OCI-LY3 (cell line): ENCODE measurements at regions not wholly inside any gene's neighbourhood (a gene's known extent, or its start where the extent isn't known, plus 50 kb on each side); places are given as distances from the start of the nearest gene placed in this dataset.

ENCODE experiments used
- H2AFZ ChIP-seq: fragments of 200-600, 300-600 bp; shearing (Covaris generic); 2 replicates; pipeline ENCODE4 v1.6.0; 2014; ENCODE audit warnings: antibody characterized with exemption, low read depth, low read length
- H3K27ac ChIP-seq: fragments of 200-600, 300-600 bp; sonication (generic); 2 replicates; pipeline ENCODE4 v1.5.1; 2014; ENCODE audit warnings: mild to moderate bottlenecking, low read length, moderate library complexity, mixed read lengths
- H3K27me3 ChIP-seq: fragments of 200-600, 300-600 bp; sonication (generic); 2 replicates; pipeline ENCODE4 v1.6.1; 2014; ENCODE audit warnings: low read depth, low read length, mixed read lengths
- H3K36me3 ChIP-seq: fragments of 200-600, 300-600 bp; sonication (generic); replicated peaks from 2 replicates; pipeline ENCODE3; 2014; ENCODE audit warnings: low read depth, low read length, mixed read lengths
- H3K4me1 ChIP-seq: fragments of 300-600, 200-600 bp; sonication (generic); 2 replicates; pipeline ENCODE4 v1.6.1; 2014; ENCODE audit warnings: low read length, mixed read lengths
- H3K4me2 ChIP-seq: fragments of 200-600, 300-600 bp; sonication (generic); 2 replicates; pipeline ENCODE4 v1.6.1; 2014; ENCODE audit warnings: low read length, mixed read lengths
- H3K4me3 ChIP-seq: fragments of 300-600, 200-600 bp; sonication (generic); 2 replicates; pipeline ENCODE4 v1.5.1; 2014; ENCODE audit warnings: antibody characterized with exemption, mild to moderate bottlenecking, low read length, moderate library complexity
- H3K79me2 ChIP-seq: fragments of 300-600, 200-600 bp; shearing (Covaris generic); 2 replicates; pipeline ENCODE4 v1.6.1; 2014; ENCODE audit warnings: mild to moderate bottlenecking, low read length, mixed read lengths
- H3K9ac ChIP-seq: fragments of 300-600, 200-600 bp; shearing (Covaris generic); 2 replicates; pipeline ENCODE4 v1.6.0; 2014; ENCODE audit warnings: mild to moderate bottlenecking, low read length, moderate library complexity
- H3K9me3 ChIP-seq: fragments of 200-600, 300-600 bp; shearing (Covaris generic); 2 replicates; pipeline ENCODE4 v1.6.1; 2014; ENCODE audit warnings: low read length, mixed read lengths; ENCODE audit not compliant: insufficient read depth
- H4K20me1 ChIP-seq: fragments of 200-600, 300-600 bp; sonication (generic); 2 replicates; pipeline ENCODE4 v1.6.1; 2016; ENCODE audit warnings: low read length, mixed read lengths; ENCODE audit not compliant: insufficient read depth
- EZH2phosphoT487 ChIP-seq: fragments of 200-600 bp; shearing (Covaris generic); IDR thresholded peaks from 2 replicates; pipeline ENCODE4 v1.6.1; 2018; ENCODE audit warnings: antibody characterized with exemption, mixed run types, low read depth
- TF ChIP-seq, protein P1 (sequence below): fragments of 200-600, 300-600 bp; sonication (generic); IDR thresholded peaks from 2 replicates; pipeline ENCODE4 v1.5.1; 2014; ENCODE audit warnings: antibody characterized with exemption, low read length, low read depth

DNA sequence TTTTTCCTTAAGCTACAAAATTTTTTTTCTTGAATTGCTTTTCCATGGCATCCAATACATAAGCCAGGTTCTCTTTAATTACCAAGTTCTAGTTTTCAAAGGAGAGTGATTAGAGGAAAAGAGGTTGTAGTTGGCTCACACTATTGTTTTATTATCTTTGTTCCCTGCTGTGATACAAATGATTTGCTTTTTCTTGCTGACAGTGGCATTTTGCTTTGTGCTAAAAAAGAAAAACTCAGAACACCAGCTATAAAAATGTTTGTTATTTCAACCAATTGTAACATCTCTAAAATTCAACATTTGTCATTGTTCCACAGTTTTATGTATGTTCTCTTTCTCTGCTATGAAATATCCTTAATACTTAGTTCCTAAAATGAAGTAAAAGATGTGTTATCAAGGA is 1817.2 kb downstream of the STIM2 start:
- Histone ChIP-seq H3K4me3 (no peak overlapping the region), H3K9me3 (no peaks in the 10 kb centered on the region), H3K4me1 (no peaks in the 10 kb centered on the region)

DNA sequence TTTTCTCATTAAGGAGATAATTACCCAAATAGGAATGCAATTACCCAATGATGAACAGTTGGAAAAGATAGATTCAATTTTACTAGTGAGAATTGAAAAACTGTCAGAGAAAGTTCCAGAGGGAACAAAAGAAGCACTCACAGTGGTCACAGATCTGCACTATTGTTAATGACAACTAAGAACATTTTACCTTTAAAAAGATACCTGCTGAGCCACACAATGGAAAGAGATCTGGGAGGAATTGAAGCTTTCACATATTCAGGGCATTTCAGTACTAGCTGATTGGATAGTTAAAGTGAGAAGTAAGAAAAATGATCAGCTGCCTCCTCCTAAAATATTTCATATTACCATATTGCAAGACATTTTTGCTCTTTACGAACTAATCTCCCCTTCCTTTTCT is 1822.2 kb downstream of the STIM2 start:
- no peak overlapping the region for H3K4me2 ChIP-seq
- H3K9ac ChIP-seq: no peak overlapping the region
- H3K27ac ChIP-seq: no peak overlapping the region
- TF ChIP-seq, protein P1, sequence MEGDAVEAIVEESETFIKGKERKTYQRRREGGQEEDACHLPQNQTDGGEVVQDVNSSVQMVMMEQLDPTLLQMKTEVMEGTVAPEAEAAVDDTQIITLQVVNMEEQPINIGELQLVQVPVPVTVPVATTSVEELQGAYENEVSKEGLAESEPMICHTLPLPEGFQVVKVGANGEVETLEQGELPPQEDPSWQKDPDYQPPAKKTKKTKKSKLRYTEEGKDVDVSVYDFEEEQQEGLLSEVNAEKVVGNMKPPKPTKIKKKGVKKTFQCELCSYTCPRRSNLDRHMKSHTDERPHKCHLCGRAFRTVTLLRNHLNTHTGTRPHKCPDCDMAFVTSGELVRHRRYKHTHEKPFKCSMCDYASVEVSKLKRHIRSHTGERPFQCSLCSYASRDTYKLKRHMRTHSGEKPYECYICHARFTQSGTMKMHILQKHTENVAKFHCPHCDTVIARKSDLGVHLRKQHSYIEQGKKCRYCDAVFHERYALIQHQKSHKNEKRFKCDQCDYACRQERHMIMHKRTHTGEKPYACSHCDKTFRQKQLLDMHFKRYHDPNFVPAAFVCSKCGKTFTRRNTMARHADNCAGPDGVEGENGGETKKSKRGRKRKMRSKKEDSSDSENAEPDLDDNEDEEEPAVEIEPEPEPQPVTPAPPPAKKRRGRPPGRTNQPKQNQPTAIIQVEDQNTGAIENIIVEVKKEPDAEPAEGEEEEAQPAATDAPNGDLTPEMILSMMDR: no peak
- TF ChIP-seq EZH2phosphoT487: no peak
- no peaks in the 10 kb centered on the region for H3K27me3 ChIP-seq
- no peak overlapping the region for H2AFZ ChIP-seq
- H3K36me3 ChIP-seq: no peaks in the 10 kb centered on the region
- no peak overlapping the region for H3K4me3 ChIP-seq
- H3K4me1 ChIP-seq: no peaks in the 10 kb centered on the region
- no peaks in the 10 kb centered on the region for H4K20me1 ChIP-seq
- H3K79me2 ChIP-seq: no peaks in the 10 kb centered on the region
- no peaks in the 10 kb centered on the region for H3K9me3 ChIP-seq

More for the DNA sequence above, 1817.2 kb downstream of the STIM2 start:
- H3K27me3 ChIP-seq: no peaks in the 10 kb centered on the region
- no peaks in the 10 kb centered on the region for H4K20me1 ChIP-seq
- H3K4me2 ChIP-seq: no peak overlapping the region
- TF ChIP-seq, protein P1: no peak
- no peak for TF ChIP-seq EZH2phosphoT487
- no peaks in the 10 kb centered on the region for H3K79me2 ChIP-seq
- H3K36me3 ChIP-seq: no peaks in the 10 kb centered on the region
- no peak overlapping the region for H2AFZ ChIP-seq
- H3K27ac ChIP-seq: no peak overlapping the region
- H3K9ac ChIP-seq: no peak overlapping the region

DNA sequence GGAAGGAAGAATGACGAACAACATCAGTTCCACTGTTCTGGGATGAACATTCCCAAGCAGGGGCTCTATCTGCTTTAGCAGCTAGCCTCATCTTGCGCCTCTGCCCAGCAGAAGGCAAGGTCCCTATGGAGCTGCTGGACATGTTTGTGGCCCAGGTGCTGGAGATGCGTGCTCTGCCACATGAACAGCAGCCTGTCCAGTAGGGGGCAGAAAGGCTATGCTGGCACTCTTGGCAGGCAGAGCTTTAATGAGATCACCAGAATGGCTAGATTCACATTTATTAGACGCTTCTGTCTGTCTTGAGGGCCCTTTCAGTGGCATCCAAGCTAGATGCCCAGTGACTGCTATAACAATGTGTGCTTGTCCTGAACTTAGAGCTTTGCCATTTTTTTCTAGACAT is 1826.0 kb downstream of the STIM2 start:
- Histone ChIP-seq H3K36me3 (no peaks in the 10 kb centered on the region), H3K4me1 (no peaks in the 10 kb centered on the region), H3K4me3 (0 out of 2 replicates have a peak overlapping the region, but pooled peaks have one; percentile 27), H2AFZ (peak overlapping the region; percentile 68), H3K9me3 (no peaks in the 10 kb centered on the region), H3K9ac (no peak overlapping the region), H3K27me3 (no peaks in the 10 kb centered on the region), H4K20me1 (no peaks in the 10 kb centered on the region), H3K79me2 (no peaks in the 10 kb centered on the region), H3K4me2 (peak overlapping the region; percentile 31), H3K27ac (no peak overlapping the region)
- TF ChIP-seq, protein P1: peak; percentile 71
- no peak for TF ChIP-seq EZH2phosphoT487

DNA sequence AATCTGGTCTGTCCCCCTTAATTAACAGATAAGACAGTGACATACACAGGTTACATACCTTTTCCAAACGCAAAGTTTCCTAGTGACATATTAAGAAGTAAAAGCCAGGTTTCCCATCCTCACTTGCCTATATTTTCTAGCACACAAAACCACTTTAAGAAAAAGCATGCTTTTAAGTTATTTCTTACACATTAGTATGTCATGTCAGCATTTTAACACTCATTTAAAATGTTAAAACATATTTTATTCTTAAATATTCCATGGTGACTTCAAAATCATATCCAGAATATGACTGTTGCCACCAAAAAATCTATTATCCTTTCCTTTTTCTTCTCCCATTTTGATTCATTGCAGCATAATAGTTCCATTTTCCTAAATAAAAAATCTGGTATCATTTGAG is 1830.2 kb downstream of the STIM2 start:
- Histone ChIP-seq H3K4me3 (no peak overlapping the region), H3K4me1 (no peaks in the 10 kb centered on the region), H3K27me3 (no peaks in the 10 kb centered on the region), H3K79me2 (no peaks in the 10 kb centered on the region), H4K20me1 (no peaks in the 10 kb centered on the region), H3K4me2 (no peak overlapping the region), H2AFZ (no peak overlapping the region), H3K27ac (no peak overlapping the region), H3K9ac (no peak overlapping the region), H3K9me3 (no peaks in the 10 kb centered on the region), H3K36me3 (no peaks in the 10 kb centered on the region)
- TF ChIP-seq, protein P1: no peak
- no peak for TF ChIP-seq EZH2phosphoT487
